ENCODE measurements at regions not wholly inside any gene's neighbourhood (a gene's known extent, or its start where the extent isn't known, plus 50 kb on each side); places are given as distances from the start of the nearest gene placed in this dataset.

DNA sequence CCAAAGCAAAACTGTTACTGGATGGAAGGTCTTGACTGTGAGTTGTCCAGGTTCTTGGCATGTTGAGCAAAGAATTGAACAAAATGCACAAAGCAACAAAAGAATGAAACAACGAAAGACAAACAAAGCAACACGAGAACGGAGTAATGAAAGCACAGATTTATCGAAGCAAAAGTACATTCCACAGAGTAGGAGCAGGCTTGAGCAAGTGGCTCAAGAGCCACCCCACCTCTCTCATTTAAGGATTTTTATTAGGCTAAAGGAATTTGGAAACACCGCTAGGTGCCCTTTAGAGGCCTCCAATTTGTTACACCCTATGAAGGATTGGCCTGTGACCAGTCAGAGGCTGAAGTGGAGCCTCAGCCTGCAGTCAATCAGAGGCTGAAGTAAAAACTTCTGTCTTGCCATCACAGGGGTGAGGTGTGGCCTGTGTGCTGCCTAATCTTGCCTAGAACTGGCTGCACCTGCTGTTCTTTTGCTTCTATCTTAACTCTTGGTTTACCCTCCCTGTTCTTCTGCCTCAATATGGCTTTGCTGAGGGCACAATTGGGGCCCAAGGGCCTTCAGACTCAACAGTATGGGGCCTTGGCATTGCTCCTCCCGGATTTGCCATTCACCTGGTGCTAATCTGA lies 59.4 kb upstream of the FTH1 start:
- no peak for DNase-seq

DNA sequence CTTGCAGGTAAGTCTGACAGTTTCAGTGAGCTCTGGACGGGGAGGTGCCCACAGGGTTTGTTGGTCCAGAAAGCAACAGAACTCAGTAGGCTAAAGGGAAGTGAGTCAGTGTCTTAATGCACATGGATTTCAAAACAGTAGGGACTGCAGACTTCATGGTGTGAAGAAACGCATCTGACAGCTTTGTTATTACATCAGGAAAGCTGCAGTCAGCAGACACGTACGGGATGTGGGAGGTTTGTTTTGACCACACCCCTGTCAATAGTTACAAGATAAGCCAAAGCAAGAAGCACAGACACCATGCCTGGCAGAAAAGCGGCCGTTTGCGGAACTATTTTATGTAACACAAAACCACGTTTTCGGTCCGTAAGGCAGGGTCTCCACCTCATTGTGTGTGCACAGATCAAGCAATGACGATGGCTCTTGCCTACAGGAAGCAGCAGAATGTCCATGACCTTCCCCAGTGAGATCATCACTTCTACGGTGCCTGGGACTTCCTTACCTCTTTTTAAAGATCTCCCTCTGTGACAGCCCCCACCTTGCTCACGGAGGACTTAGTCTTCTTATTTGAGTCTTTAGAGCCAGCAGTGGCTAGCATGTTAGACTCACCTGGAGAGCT lies 58.2 kb upstream of the FTH1 start:
- DNase-seq, result peak; percentile 47

DNA sequence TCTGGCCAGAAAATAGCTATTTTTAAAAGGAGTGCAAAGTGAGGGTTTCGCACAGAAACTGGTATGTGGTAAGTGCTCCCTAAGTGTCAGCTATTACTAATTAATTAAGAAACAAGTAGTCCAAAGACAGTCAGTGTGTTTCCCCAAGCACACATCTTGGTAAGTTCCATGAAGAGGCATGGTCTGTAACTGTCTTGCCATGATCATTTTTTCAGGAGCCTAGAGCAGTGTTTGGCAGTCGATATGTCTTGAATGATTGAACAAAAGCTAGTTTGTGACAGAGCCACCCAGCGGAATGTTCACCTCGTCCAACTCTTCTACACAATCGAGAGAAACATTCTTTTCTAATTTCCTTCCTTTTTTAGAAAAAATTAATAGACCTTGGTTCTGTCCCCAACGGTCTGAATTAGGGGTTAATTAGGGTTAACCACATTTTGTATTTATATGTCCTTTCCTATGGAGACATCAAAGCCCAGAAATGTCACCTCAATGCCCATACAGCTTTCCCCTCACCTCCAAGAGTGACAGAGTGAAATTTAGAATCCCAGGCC lies 57.6 kb upstream of the FTH1 start:
- no peak for DNase-seq

DNA sequence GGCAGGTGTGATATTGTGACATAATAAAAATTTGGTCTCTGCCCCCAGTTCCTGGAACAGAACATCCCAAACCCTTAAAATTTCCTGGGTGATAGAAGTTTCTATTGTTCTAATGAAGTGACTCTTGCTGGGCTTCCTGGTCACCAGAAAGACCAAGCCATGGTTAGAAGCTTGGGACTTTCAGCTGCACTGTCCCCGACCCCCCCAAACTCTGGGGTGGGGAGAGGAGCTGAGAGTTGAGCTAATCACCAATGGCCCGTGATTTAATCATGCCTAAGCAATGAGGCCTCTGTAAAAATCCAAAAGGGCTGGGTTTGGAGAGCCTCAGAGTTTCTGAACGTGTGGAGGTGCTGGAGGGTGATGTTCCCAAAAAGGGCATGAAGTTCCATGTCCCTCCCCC lies 54.8 kb upstream of the FTH1 start:
- DNase-seq, result no peak

DNA sequence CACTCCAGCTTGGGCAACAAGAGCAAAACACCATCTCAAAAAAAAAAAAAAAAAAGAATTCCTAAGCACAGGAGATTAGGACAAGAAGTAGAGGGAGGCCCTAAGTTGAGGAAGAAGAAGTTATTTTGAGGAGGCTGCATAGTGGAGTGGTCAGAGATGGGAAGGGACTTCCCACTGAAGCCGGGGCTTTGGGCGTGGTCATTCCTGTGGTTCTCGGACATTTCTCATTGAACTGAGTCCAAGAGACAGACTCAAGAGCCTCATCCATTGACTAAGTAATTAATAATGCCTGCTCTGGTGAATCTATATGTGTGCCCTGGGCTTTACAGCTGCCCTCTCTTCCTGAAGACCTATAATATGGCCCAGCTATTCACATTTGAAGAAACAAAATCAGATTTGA lies 53.2 kb upstream of the FTH1 start:
- no peak for DNase-seq

DNA sequence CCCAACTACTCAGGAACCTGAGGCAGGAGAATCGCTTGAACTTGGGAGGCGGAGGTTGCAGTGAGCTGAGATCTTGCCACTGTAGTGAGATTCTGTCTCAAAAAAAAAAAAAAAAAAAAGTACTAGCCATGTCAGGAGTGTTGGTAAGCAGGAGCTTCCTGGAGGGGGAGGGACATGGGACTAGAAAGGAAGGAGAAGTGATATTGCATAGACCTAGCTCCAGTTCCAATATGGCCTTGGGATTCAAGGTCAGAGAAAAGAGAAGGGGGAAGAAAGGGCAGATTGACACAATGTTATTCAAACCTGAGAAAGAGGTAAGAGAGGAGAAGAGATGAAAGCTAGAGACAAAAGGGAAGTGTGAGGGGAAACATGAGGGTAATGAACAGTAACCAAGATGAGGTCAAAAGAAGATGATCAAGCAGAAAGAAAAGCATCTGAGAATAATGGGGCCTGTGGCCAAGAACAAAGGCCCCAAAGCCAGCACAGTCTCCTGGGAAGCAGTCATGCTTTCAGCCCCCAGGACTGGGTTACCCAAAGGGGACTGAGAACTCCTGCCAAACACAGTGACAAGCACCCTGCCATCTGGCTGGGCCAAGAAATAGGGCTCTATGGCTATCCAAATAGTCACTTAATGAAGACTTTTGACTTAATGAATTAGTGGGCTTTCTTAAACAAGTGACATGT lies 51.7 kb upstream of the FTH1 start:
- DNase-seq, result no peak

DNA sequence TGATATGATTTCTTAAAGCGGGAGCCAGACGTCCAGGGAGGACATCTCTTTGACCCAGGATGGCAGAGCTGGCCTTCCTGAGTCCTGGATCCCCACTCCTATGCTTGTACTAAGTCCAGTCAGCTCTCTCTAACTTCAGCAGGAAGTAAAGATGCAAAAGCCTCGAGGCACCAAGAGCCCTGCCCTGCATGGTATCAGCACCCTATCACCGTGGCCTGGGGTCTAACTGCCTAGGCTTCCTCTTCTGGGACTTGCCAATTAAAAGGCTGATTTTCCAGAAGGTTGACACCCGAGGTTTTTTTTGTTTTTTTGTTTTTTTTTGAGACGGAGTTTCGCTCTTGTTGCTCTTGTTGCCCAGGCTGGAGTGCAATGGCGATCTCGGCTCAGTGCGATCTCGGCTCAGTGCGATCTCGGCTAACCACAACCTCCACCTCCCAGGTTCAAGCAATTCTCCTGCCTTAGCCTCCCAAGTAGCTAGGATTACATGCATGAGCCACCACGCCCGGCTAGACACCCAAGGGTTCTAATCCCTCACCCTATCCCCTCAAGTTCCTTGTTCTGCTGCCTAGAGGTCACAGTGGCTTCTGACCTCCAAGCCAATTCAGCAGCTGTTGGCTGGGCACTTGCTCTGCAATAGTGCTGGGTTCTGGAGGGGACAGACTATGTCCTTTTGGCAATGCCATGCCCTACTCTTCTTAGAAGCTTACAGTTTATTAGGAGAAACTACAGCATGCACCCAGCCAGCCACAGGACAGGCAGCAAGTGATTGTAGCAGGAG lies 50.6 kb upstream of the FTH1 start:
- no peak for DNase-seq

All from activated CD4-positive, CD25-positive, alpha-beta regulatory T cell treated with anti-CD3 and anti-CD28 coated beads, Interleukin-2, amount 50 U/mL, for 72 hours (primary cell).